ENCODE measurements at regions not wholly inside any gene's neighbourhood (a gene's known extent, or its start where the extent isn't known, plus 50 kb on each side); places are given as distances from the start of the nearest gene placed in this dataset.
A peak's percentile ranks its signal among the peaks of the same experiment; 100 is the strongest.

GRCh38 chr12:75695926-75696325 is 184.5 kb upstream of the KRR1 start:
- DNase-seq (no peak), ATAC-seq (ENCODE audit: low read depth) (no peak)
- Histone ChIP-seq H2AFZ (replicated peaks; ENCODE audit: low read length, poor library complexity) (no peak overlapping the region), H2AK5ac (ENCODE audit: low read depth, low read length) (peak overlapping the region; percentile 92; the same call in 1 of the 2 replicates), H4K20me1 (ENCODE audit: insufficient read depth, low read length) (no peaks in the 10 kb centered on the region), H4K91ac (ENCODE audit: insufficient read depth, low read depth, low read length) (peak overlapping the region; percentile 44; the same call in 1 of the 2 replicates), H3K4me2 (ENCODE audit: low read depth, low read length) (no peak overlapping the region), H3K27me3 (ENCODE audit: control insufficient read depth, insufficient read depth, low read length) (no peaks in the 10 kb centered on the region), H3K4me3 (ENCODE audit: insufficient read depth, low read depth, low read length) (no peak overlapping the region), H2BK15ac (ENCODE audit: low read depth, low read length) (peak overlapping the region; percentile 95; the same call in 2 of the 3 replicates), H2AK9ac (replicated peaks; ENCODE audit: low read depth, low read length, poor library complexity) (no peak overlapping the region), H3K18ac (ENCODE audit: low read depth, low read length) (peak overlapping the region; percentile 45; the same call in 1 of the 2 replicates), H3K79me1 (ENCODE audit: low read depth in 1 of 2, low read length in 2 of 2) (peaks cover 5 to 6% of the 10 kb centered on the region in 2 experiments; a peak in 3 of 4 replicates), H2BK120ac (ENCODE audit: low read depth, low read length) (peak overlapping the region; percentile 93; the same call in 1 of the 2 replicates), H3K9me3 (ENCODE audit: control insufficient read depth, insufficient read depth, low read length) (no peaks in the 10 kb centered on the region), H2BK20ac (ENCODE audit: low read depth, low read length) (peak overlapping the region; percentile 47; the same call in 1 of the 2 replicates), H4K8ac (ENCODE audit: low read depth in 2 of 2, low read length in 2 of 2) (peak overlapping the region in 1 of 2 experiments; percentile 47; a peak in 1 of 4 replicates), H3K9me1 (ENCODE audit: insufficient read depth, low read length) (peaks cover 4% of the 10 kb centered on the region; the same call in 1 of the 2 replicates), H3K27ac (ENCODE audit: insufficient read depth, low read length) (no peak overlapping the region), H3K56ac (ENCODE audit: extremely low read depth, insufficient read depth, low read length) (no peak overlapping the region), H3K4me1 (ENCODE audit: control insufficient read depth, insufficient read depth, low read length) (no peaks in the 10 kb centered on the region), H2BK5ac (ENCODE audit: low read depth, low read length, poor library complexity, severe bottlenecking) (no peak overlapping the region), H3K9ac (ENCODE audit: low read depth, low read length) (no peak overlapping the region), H3K23ac (ENCODE audit: low read depth, low read length) (no peak overlapping the region), H3K36me3 (ENCODE audit: control insufficient read depth, insufficient read depth, low read length) (peaks cover 1% of the 10 kb centered on the region; the same call in 1 of the 2 replicates), H3K4ac (ENCODE audit: low read depth, low read length) (peak overlapping the region; percentile 58), H4K5ac (ENCODE audit: low read depth, low read length) (0 out of 2 replicates have a peak overlapping the region, but pooled peaks have one; percentile 5), H3K14ac (replicated peaks; ENCODE audit: low read depth, low read length) (peak overlapping the region; percentile 35; the same call in 1 of the 2 replicates)
- dilution Hi-C loops (cut with HindIII; ENCODE audit: low sequenced_read_pairs, unreplicated experiment) = no loop called here
- POLR2A ChIA-PET (ENCODE audit: unreplicated experiment) = no interaction called here
- CTCF ChIA-PET = no interaction called here
- no peak for TF ChIP-seq ELK1 (IDR thresholded peaks at IDR 0.05; ENCODE audit: borderline replicate concordance, low read depth, low read length)
- TF ChIP-seq RFX5 (IDR thresholded peaks at IDR 0.05; ENCODE audit: low read depth, low read length) = no peak
- no peak for TF ChIP-seq CHD1 (IDR thresholded peaks at IDR 0.05; ENCODE audit: low read depth, low read length)
- no peak for TF ChIP-seq MXI1 (IDR thresholded peaks at IDR 0.05; ENCODE audit: borderline replicate concordance, low read depth, low read length)
- TF ChIP-seq SMC3 (IDR thresholded peaks at IDR 0.05; ENCODE audit: low read depth, low read length) = no peak
- TF ChIP-seq USF2 (IDR thresholded peaks at IDR 0.05; ENCODE audit: low read depth, low read length) = no peak
- no peak for TF ChIP-seq NFE2L2 (IDR thresholded peaks at IDR 0.05; ENCODE audit: low read depth, low read length)
- TF ChIP-seq FOS (IDR thresholded peaks at IDR 0.05; ENCODE audit: low read depth, low read length) = no peak
- no peak for TF ChIP-seq MAFK (IDR thresholded peaks at IDR 0.05; ENCODE audit: low read depth, low read length)
- TF ChIP-seq POLR2A (IDR thresholded peaks at IDR 0.05; ENCODE audit: low read depth, low read length) = no peak
- TF ChIP-seq MAZ (IDR thresholded peaks at IDR 0.05; ENCODE audit: borderline replicate concordance, low read depth, low read length) = no peak
- TF ChIP-seq CEBPB (IDR thresholded peaks at IDR 0.05; ENCODE audit: low read depth, low read length) = no peak
- TF ChIP-seq BHLHE40 (IDR thresholded peaks at IDR 0.05; ENCODE audit: low read depth, low read length) = no peak
- in situ Hi-C loops (cut with MboI; ENCODE audit: low sequenced_read_pairs) = loop anchor here (10.0 kb wide), 1 partner anchor 329 kb away; no protein-coding TSS in a partner anchor
- no TSS peak for BruUV-seq (replicated peaks)
- intact Hi-C loops (cut with micrococcal nuclease) = no loop called here
- WGBS, 2 experiments (ENCODE audit: extremely low coverage in 2 of 2, insufficient read length in 1 of 2) = no CpG with 5 or more reads among the region's 4 CpGs
